Upper lobe of left lung (tissue), 4 donors: ENCODE measurements at regions not wholly inside any gene's neighbourhood (a gene's known extent, or its start where the extent isn't known, plus 50 kb on each side); places are given as distances from the start of the nearest gene placed in this dataset.

Experiments used
- POLR2A ChIP-seq, 4 donors: fragments of 450-650 bp; IDR thresholded peaks; one replicate each; pipeline ENCODE4 v1.5.1; 2016 to 2017; ENCODE audit warnings: antibody characterized with exemption in 4 of 4, mild to moderate bottlenecking in 2 of 4
- TF ChIP-seq, protein P1 (sequence below), 6 experiments: fragments of 450-650 bp in 4 of 6; fragments of 200-600 bp in 2 of 6; sonication (generic) in 2 of 6; IDR thresholded peaks; one replicate each; pipeline ENCODE4 v1.5.1; 2016 to 2019; ENCODE audit warnings: antibody characterized with exemption in 6 of 6

DNA sequence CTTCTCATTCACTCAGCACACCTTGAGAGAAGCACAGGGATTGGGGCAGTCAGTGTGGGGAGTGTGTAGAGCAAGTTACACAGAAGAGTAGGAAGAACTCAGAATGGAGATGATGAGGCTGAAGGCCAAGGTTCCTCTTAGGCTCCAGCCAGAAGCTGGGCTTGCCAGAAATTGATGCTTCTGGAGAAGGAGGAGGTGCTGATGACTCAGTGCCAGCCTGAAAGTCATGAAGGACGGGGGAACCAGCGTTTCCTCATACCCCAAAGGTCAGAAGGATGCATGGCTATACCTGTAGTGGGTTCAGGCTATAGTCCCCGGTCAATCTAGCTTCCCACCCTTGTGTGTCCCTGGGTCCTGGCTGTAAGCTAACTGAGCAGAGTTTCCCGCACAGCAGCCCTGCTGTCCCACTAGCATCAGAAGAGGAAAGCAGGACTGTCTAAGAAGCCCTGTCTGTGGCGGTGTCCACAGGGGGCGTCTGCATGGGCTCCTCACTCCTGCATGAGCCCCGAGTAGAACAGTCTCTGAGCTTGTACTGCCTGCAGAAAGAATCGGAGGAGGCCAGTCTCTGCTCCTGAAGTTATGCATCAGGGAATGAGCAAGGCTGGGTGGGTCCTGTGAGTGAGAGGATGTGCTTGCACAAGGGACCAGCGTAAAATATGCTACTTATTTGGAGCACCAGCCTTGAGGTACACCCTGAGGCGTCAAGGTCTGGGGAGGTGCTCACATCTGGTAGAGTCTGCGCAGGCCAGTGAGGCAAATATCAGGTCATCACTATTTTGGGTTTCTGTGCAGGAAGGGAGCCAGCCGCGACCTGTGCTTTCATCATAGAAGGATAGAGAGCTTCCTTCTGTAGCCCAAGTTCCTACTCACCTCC is 148.5 kb downstream of the MRPL14 start:
- TF ChIP-seq, protein P1, sequence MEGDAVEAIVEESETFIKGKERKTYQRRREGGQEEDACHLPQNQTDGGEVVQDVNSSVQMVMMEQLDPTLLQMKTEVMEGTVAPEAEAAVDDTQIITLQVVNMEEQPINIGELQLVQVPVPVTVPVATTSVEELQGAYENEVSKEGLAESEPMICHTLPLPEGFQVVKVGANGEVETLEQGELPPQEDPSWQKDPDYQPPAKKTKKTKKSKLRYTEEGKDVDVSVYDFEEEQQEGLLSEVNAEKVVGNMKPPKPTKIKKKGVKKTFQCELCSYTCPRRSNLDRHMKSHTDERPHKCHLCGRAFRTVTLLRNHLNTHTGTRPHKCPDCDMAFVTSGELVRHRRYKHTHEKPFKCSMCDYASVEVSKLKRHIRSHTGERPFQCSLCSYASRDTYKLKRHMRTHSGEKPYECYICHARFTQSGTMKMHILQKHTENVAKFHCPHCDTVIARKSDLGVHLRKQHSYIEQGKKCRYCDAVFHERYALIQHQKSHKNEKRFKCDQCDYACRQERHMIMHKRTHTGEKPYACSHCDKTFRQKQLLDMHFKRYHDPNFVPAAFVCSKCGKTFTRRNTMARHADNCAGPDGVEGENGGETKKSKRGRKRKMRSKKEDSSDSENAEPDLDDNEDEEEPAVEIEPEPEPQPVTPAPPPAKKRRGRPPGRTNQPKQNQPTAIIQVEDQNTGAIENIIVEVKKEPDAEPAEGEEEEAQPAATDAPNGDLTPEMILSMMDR (IDR thresholded peaks at IDR 0.05), result no peak
- TF ChIP-seq POLR2A (IDR thresholded peaks at IDR 0.05), result no peak
